Upper lobe of left lung (tissue), 4 donors: ENCODE measurements at regions not wholly inside any gene's neighbourhood (a gene's known extent, or its start where the extent isn't known, plus 50 kb on each side); places are given as distances from the start of the nearest gene placed in this dataset.

Experiments used
- CTCF ChIP-seq, 6 experiments: fragments of 450-650 bp in 4 of 6; fragments of 200-600 bp in 2 of 6; sonication (generic) in 2 of 6; IDR thresholded peaks; one replicate each; pipeline ENCODE4 v1.5.1; 2016 to 2019; ENCODE audit warnings: antibody characterized with exemption in 6 of 6
- POLR2A ChIP-seq, 4 donors: fragments of 450-650 bp; IDR thresholded peaks; one replicate each; pipeline ENCODE4 v1.5.1; 2016 to 2017; ENCODE audit warnings: antibody characterized with exemption in 4 of 4, mild to moderate bottlenecking in 2 of 4

- no peak for TF ChIP-seq CTCF (IDR thresholded peaks at IDR 0.05)
- TF ChIP-seq POLR2A (IDR thresholded peaks at IDR 0.05) = no peak
These were observed 91.4 kb upstream of the LHX1 start for GRCh38 chr17:36845916-36846315.
